ENCODE measurements at regions not wholly inside any gene's neighbourhood (a gene's known extent, or its start where the extent isn't known, plus 50 kb on each side); places are given as distances from the start of the nearest gene placed in this dataset.

- DNase-seq (ENCODE audit: low read depth in 2 of 2) = no peak
Measured at GRCh38 chr12:125269276-125269675, 204.0 kb downstream of the AACS start.

GRCh38 chr12:125271892-125272291 lies 206.7 kb downstream of the AACS start:
- no peak for DNase-seq (ENCODE audit: low read depth in 2 of 2)

GRCh38 chr12:125272383-125272933 lies 207.2 kb downstream of the AACS start:
- DNase-seq (ENCODE audit: low read depth in 2 of 2) = no peak

- no peak for DNase-seq (ENCODE audit: low read depth in 2 of 2)
Measured at GRCh38 chr12:125276567-125276966, 211.3 kb downstream of the AACS start.

- no peak for DNase-seq (ENCODE audit: low read depth in 2 of 2)
Measured at GRCh38 chr12:125280482-125281377, 215.5 kb downstream of the AACS start.

GRCh38 chr12:125282921-125283320 lies 217.7 kb downstream of the AACS start:
- DNase-seq (ENCODE audit: low read depth in 2 of 2) = no peak

GRCh38 chr12:125283521-125283920 lies 218.3 kb downstream of the AACS start:
- DNase-seq (ENCODE audit: low read depth in 2 of 2) = no peak

- no peak for DNase-seq (ENCODE audit: low read depth in 2 of 2)
Measured at GRCh38 chr12:125284087-125284486, 218.9 kb downstream of the AACS start.

GRCh38 chr12:125284945-125285685 lies 219.9 kb downstream of the AACS start:
- no peak for DNase-seq (ENCODE audit: low read depth in 2 of 2)

- DNase-seq (ENCODE audit: low read depth in 2 of 2) = no peak
Measured at GRCh38 chr12:125286005-125286727, 220.9 kb downstream of the AACS start.

GRCh38 chr12:125287155-125287847 lies 222.1 kb downstream of the AACS start:
- DNase-seq (ENCODE audit: low read depth in 2 of 2) = no peak

- no peak for DNase-seq (ENCODE audit: low read depth in 2 of 2)
Measured at GRCh38 chr12:125288931-125289928, 224.0 kb downstream of the AACS start.

- no peak for DNase-seq (ENCODE audit: low read depth in 2 of 2)
Measured at GRCh38 chr12:125289970-125290369, 224.7 kb downstream of the AACS start.

- DNase-seq (ENCODE audit: low read depth in 2 of 2) = no peak
Measured at GRCh38 chr12:125292700-125293099, 227.5 kb downstream of the AACS start.

GRCh38 chr12:125295550-125295949 lies 230.3 kb downstream of the AACS start:
- DNase-seq (ENCODE audit: low read depth in 2 of 2) = no peak

- DNase-seq (ENCODE audit: low read depth in 2 of 2) = no peak
Measured at GRCh38 chr12:125296701-125297100, 231.5 kb downstream of the AACS start.

- DNase-seq (ENCODE audit: low read depth in 2 of 2) = no peak
Measured at GRCh38 chr12:125299840-125300239, 234.6 kb downstream of the AACS start.

- no peak for DNase-seq (ENCODE audit: low read depth in 2 of 2)
Measured at GRCh38 chr12:125300249-125300648, 235.0 kb downstream of the AACS start.

- DNase-seq (ENCODE audit: low read depth in 2 of 2) = no peak
Measured at GRCh38 chr12:125303337-125303736, 238.1 kb downstream of the AACS start.

GRCh38 chr12:125304029-125304428 lies 238.8 kb downstream of the AACS start:
- no peak for DNase-seq (ENCODE audit: low read depth in 2 of 2)
